Lung (tissue), 11 donors: ENCODE measurements at regions not wholly inside any gene's neighbourhood (a gene's known extent, or its start where the extent isn't known, plus 50 kb on each side); places are given as distances from the start of the nearest gene placed in this dataset.

Experiments
- ATAC-seq: fragments of 200-7000 bp; cut with Tn5 transposase; one replicate; pipeline ENCODE4 v1.9.1; 2020; ENCODE audit warnings: moderate number of reproducible peaks; ENCODE audit not compliant: insufficient read depth, low FRiP score
- DNase-seq, 3 donors: peaks; one replicate each; pipeline ENCODE4 v3.0.0-alpha.2; 2013 to 2017
- H3K27ac ChIP-seq, 2 donors: one replicate each; pipeline ENCODE4 v1.5.1; 2013; ENCODE audit warnings: mild to moderate bottlenecking in 2 of 2, moderate library complexity in 2 of 2, control low read depth in 1 of 2, inconsistent platforms in 1 of 2, low read depth in 1 of 2, low read length in 1 of 2
- H3K27me3 ChIP-seq, 3 donors: one replicate each; pipeline ENCODE4 v1.5.1; 2013; ENCODE audit warnings: low read length in 2 of 3; ENCODE audit not compliant: control insufficient read depth in 3 of 3, insufficient read depth in 3 of 3
- H3K36me3 ChIP-seq, 4 donors: one replicate each; pipeline ENCODE4 v1.5.1; 2013; ENCODE audit warnings: low read length in 4 of 4, mild to moderate bottlenecking in 1 of 4, moderate library complexity in 1 of 4; ENCODE audit not compliant: control insufficient read depth in 4 of 4, insufficient read depth in 4 of 4
- H3K4me1 ChIP-seq, 5 donors: one replicate each; pipeline ENCODE4 v1.5.1; 2013; ENCODE audit warnings: low read length in 5 of 5, mild to moderate bottlenecking in 2 of 5, moderate library complexity in 1 of 5; ENCODE audit not compliant: control insufficient read depth in 5 of 5, insufficient read depth in 5 of 5
- H3K4me3 ChIP-seq: one replicate; pipeline ENCODE4 v1.5.1; 2013; ENCODE audit warnings: mild to moderate bottlenecking, control low read depth, moderate library complexity
- H3K9ac ChIP-seq, 2 donors: one replicate each; pipeline ENCODE4 v1.5.1; 2013; ENCODE audit warnings: low read length in 2 of 2, control low read depth in 1 of 2; ENCODE audit not compliant: insufficient read depth in 1 of 2
- H3K9me3 ChIP-seq, 4 donors: one replicate each; pipeline ENCODE4 v1.5.1; 2013; ENCODE audit warnings: low read length in 3 of 4, mild to moderate bottlenecking in 1 of 4, moderate library complexity in 1 of 4; ENCODE audit not compliant: control insufficient read depth in 4 of 4, insufficient read depth in 3 of 4
- WGBS, 2 donors: extraction: QIAGEN DNeasy Blood & Tissue Kit; methylation state at CpG; one replicate each; pipeline ENCODE4 v1.1.7; 2013; 5-methylcytosine and 5-hydroxymethylcytosine counted together
- TF ChIP-seq, protein P1 (sequence below): IDR thresholded peaks from 2 replicates; pipeline ENCODE4 v1.5.1; 2012; ENCODE audit warnings: mild to moderate bottlenecking; ENCODE audit errors: control extremely low read depth, extremely low read depth
- donor health status: control.
- donor health status: control.
- donor health status: Bipolar disorder and iron deficiency.
- donor health status: healthy.
- donor health status: DM: yes; HTN: yes; CAD: no.

DNA sequence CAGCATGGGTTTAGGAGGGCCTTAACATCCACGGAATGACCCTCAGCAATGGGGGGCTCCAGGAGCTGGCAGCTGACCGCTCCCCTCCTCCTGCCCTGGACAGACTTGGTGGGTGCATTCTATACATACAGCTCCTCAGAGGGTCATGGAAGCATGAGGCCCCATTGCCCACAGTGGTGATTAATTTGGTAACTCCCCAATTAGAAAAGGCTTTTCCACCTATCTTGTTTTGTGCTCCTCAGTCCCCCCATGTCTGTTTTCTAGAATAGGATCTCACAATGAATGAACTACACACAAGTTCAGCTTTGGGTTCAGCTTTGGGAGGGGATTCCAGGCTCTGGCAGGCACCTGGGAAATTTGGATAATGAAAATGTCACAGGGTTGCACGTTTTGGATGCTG is 707.8 kb downstream of the UQCRFS1 start:
- 75 to 90% methylated on average over 3 of the region's 3 CpGs for whole genome bisulfite sequencing, 2 donors
- ATAC-seq (no peak), DNase-seq (no peak)
- Histone ChIP-seq H3K27me3 (no peaks in the 10 kb centered on the region), H3K4me3 (no peak overlapping the region), H3K36me3 (no peaks in the 10 kb centered on the region), H3K9ac (no peak overlapping the region), H3K27ac (no peak overlapping the region), H3K4me1 (peaks cover 0 to 10% (median 0%) of the 10 kb centered on the region in 5 donors), H3K9me3 (no peaks in the 10 kb centered on the region)
- TF ChIP-seq, protein P1, sequence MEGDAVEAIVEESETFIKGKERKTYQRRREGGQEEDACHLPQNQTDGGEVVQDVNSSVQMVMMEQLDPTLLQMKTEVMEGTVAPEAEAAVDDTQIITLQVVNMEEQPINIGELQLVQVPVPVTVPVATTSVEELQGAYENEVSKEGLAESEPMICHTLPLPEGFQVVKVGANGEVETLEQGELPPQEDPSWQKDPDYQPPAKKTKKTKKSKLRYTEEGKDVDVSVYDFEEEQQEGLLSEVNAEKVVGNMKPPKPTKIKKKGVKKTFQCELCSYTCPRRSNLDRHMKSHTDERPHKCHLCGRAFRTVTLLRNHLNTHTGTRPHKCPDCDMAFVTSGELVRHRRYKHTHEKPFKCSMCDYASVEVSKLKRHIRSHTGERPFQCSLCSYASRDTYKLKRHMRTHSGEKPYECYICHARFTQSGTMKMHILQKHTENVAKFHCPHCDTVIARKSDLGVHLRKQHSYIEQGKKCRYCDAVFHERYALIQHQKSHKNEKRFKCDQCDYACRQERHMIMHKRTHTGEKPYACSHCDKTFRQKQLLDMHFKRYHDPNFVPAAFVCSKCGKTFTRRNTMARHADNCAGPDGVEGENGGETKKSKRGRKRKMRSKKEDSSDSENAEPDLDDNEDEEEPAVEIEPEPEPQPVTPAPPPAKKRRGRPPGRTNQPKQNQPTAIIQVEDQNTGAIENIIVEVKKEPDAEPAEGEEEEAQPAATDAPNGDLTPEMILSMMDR, result no peak

DNA sequence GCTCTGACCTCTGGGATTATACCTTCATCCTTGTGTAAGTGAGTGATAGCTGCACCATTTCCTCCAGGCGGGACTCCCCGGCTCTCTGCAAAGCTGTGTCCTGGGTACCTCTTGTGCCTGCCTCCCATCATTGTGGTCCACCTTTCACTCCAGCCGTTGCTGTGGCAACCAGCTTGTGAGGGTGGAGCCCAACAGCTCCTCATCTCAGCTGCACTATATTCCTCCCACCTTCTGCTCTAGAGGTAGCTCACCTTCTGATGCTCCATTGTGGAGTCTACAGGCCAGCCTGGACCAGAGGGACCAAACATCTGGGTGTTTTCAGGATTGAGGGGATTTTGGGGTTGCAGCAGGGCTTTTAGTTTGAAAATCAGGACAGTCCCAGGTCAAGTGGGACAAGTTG is 708.2 kb downstream of the UQCRFS1 start:
- H3K4me1 ChIP-seq, result peaks cover 0 to 13% (median 0%) of the 10 kb centered on the region in 5 donors
- no peak overlapping the region for H3K27ac ChIP-seq
- H3K9ac ChIP-seq, result no peak overlapping the region
- WGBS, 2 donors, result 84 to 90% methylated on average over 3 of the region's 3 CpGs
- no peaks in the 10 kb centered on the region for H3K36me3 ChIP-seq
- TF ChIP-seq, protein P1, result no peak
- no peak overlapping the region for H3K4me3 ChIP-seq
- H3K27me3 ChIP-seq, result no peaks in the 10 kb centered on the region
- H3K9me3 ChIP-seq, result no peaks in the 10 kb centered on the region
- ATAC-seq, result no peak
- DNase-seq, result no peak

DNA sequence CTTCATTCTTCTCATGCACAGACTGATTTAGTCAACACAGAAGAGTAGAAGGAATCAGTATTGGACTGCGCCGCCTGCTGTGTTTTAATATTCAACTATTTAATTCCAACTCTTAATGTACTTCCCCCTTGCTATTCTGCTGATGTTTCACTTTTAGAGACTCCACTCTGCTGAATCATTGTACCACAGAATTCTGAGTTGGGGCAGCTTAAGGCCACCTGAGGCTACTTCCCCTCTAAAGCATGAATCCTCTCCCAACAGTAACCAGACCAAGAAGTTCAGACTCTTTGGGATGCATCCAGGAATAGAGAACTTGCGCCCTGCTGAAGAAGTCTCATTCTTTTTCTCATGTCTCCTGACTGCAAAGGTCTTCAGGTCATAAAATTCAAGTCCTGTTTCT is 708.8 kb downstream of the UQCRFS1 start:
- TF ChIP-seq, protein P1, result no peak
- WGBS, 2 donors, result 49 to 68% methylated on average over 3 of the region's 3 CpGs
- Histone ChIP-seq H3K27me3 (no peaks in the 10 kb centered on the region), H3K27ac (no peak overlapping the region), H3K4me1 (peaks cover 0 to 13% (median 0%) of the 10 kb centered on the region in 5 donors), H3K36me3 (no peaks in the 10 kb centered on the region), H3K4me3 (no peak overlapping the region), H3K9me3 (no peaks in the 10 kb centered on the region), H3K9ac (no peak overlapping the region)
- DNase-seq (no peak), ATAC-seq (no peak)
